ENCODE measurements at regions not wholly inside any gene's neighbourhood (a gene's known extent, or its start where the extent isn't known, plus 50 kb on each side); places are given as distances from the start of the nearest gene placed in this dataset.

DNA sequence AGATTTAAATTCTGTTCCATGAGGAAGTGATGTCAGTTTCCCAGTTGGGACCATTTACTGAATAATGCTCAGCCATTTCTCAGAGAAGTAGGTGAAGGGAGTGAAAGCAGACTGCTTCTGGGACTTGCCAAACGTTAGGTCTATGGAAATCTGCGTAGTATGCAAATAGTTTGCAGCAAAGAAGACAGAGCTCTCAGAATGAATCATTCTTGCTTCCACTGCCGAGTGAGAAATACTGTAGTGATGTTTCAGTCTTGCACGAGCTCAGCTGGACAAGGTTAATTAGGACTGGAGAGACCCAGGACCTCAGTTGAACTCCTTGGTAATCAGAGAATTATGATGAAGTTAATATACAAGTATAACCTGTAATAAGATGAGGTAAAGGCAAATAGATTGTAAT lies 317.7 kb upstream of the DAB1 start:
- Histone ChIP-seq H3K79me2 (no peaks in the 10 kb centered on the region), H3K27ac (no peak overlapping the region), H3K4me1 (no peaks in the 10 kb centered on the region), H2AFZ (no peak overlapping the region), H3K36me3 (ENCODE audit: control insufficient read depth, insufficient read depth, low read length) (no peaks in the 10 kb centered on the region), H3K4me3 (ENCODE audit: low read depth, low read length) (no peak overlapping the region), H3K4me2 (ENCODE audit: low read length) (no peak overlapping the region), H3K9me3 (ENCODE audit: control insufficient read depth, low read length) (no peaks in the 10 kb centered on the region), H3K9ac (no peak overlapping the region), H3K27me3 (ENCODE audit: control insufficient read depth, insufficient read depth, low read length) (no peaks in the 10 kb centered on the region)
- TF ChIP-seq, protein P1, sequence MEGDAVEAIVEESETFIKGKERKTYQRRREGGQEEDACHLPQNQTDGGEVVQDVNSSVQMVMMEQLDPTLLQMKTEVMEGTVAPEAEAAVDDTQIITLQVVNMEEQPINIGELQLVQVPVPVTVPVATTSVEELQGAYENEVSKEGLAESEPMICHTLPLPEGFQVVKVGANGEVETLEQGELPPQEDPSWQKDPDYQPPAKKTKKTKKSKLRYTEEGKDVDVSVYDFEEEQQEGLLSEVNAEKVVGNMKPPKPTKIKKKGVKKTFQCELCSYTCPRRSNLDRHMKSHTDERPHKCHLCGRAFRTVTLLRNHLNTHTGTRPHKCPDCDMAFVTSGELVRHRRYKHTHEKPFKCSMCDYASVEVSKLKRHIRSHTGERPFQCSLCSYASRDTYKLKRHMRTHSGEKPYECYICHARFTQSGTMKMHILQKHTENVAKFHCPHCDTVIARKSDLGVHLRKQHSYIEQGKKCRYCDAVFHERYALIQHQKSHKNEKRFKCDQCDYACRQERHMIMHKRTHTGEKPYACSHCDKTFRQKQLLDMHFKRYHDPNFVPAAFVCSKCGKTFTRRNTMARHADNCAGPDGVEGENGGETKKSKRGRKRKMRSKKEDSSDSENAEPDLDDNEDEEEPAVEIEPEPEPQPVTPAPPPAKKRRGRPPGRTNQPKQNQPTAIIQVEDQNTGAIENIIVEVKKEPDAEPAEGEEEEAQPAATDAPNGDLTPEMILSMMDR (IDR thresholded peaks at IDR 0.05) = no peak

DNA sequence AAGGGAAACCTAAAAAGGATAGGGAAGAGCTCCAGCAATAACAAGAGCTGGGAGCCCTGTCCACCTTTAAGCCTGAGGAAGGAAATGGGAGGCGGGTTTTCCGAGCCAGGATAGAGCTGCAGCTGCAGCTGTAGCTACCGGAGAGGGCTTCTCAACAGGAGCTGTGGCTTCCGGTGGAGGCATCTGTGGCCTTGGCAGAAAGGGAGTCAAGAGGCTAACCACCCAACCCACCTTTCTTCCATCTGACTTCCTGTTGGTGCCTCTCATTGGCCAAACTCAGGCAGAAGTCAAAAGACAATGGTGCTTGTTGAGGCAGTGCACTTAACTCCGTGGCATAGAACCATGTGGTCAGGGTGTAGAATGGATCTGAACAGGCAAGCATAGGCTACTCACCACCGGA lies 313.1 kb upstream of the DAB1 start:
- Histone ChIP-seq H3K36me3 (ENCODE audit: control insufficient read depth, insufficient read depth, low read length) (no peaks in the 10 kb centered on the region), H3K9me3 (ENCODE audit: control insufficient read depth, low read length) (no peaks in the 10 kb centered on the region), H3K4me1 (no peaks in the 10 kb centered on the region), H3K4me2 (ENCODE audit: low read length) (no peak overlapping the region), H3K27ac (no peak overlapping the region), H2AFZ (no peak overlapping the region), H3K27me3 (ENCODE audit: control insufficient read depth, insufficient read depth, low read length) (no peaks in the 10 kb centered on the region), H3K9ac (no peak overlapping the region), H3K4me3 (ENCODE audit: low read depth, low read length) (no peak overlapping the region), H3K79me2 (no peaks in the 10 kb centered on the region)
- TF ChIP-seq, protein P1 (IDR thresholded peaks at IDR 0.05) = no peak

DNA sequence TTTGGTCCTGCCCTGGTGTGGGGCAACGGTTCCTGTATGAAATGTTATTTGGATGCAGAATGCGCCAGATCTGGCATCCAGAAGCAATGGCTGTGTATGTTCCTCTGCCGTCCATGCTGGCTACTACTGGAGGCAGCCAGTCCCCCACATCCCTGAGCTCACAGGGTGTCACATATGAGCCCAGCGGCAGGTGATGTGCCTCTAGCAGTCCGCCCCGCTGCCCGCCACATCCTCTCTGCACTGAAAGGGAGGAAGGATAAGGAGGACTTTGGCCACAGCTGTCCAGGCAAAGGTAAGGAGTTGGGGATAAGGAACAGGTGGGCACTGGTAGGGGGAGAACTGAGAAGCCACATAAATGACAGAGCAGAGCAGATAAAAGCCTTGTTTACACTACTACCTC lies 305.3 kb upstream of the DAB1 start:
- Histone ChIP-seq H3K36me3 (ENCODE audit: control insufficient read depth, insufficient read depth, low read length) (no peaks in the 10 kb centered on the region), H3K27ac (no peak overlapping the region), H3K79me2 (no peaks in the 10 kb centered on the region), H3K4me3 (ENCODE audit: low read depth, low read length) (no peak overlapping the region), H3K27me3 (ENCODE audit: control insufficient read depth, insufficient read depth, low read length) (no peaks in the 10 kb centered on the region), H3K4me1 (no peaks in the 10 kb centered on the region), H3K4me2 (ENCODE audit: low read length) (no peak overlapping the region), H3K9me3 (ENCODE audit: control insufficient read depth, low read length) (no peaks in the 10 kb centered on the region), H2AFZ (no peak overlapping the region), H3K9ac (no peak overlapping the region)
- TF ChIP-seq, protein P1 (IDR thresholded peaks at IDR 0.05) = no peak

DNA sequence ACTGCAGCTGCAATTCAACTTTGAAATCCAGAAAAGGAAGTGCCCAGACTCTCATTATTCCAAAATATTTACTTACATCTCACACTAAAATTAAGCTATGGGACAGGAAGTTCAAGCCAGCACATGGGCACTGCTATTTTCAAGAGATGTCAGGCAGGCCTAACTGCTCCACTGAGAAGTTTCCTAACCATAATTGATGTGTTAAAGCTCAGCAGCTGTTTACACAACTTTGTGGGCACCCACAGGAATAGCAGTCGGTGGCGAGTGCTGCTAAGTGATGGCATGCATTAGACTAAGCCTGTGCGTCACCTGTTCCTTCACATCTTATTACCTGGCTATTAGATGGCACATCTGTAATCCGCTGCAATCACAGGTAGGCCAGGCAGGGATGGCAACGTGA lies 303.3 kb upstream of the DAB1 start:
- H3K4me1 ChIP-seq = no peaks in the 10 kb centered on the region
- H3K27ac ChIP-seq = no peak overlapping the region
- H3K79me2 ChIP-seq = no peaks in the 10 kb centered on the region
- H3K36me3 ChIP-seq (ENCODE audit: control insufficient read depth, insufficient read depth, low read length) = no peaks in the 10 kb centered on the region
- no peaks in the 10 kb centered on the region for H3K9me3 ChIP-seq (ENCODE audit: control insufficient read depth, low read length)
- no peaks in the 10 kb centered on the region for H3K27me3 ChIP-seq (ENCODE audit: control insufficient read depth, insufficient read depth, low read length)
- no peak overlapping the region for H3K9ac ChIP-seq
- TF ChIP-seq, protein P1 (IDR thresholded peaks at IDR 0.05) = no peak
- H3K4me2 ChIP-seq (ENCODE audit: low read length) = no peak overlapping the region
- H2AFZ ChIP-seq = no peak overlapping the region
- H3K4me3 ChIP-seq (ENCODE audit: low read depth, low read length) = no peak overlapping the region

DNA sequence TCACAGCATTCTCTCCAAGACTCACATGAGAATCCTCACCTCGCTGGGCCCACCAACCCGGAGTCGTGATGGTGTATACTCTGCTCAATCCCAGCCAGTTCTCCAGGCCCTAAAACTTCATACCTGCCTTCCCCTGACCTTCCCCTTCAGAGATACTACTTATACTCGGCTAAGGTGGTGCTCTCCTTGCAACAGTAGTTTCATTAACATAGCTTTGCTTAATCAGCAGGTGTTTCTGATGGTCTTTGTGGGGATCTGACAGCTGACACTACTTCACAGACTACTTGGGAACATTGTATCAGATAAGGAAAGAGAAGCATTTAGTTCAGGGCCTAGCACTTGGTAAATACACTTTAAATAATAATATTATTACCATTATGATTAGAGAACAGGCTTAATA lies 301.5 kb upstream of the DAB1 start:
- Histone ChIP-seq H3K4me3 (ENCODE audit: low read depth, low read length) (no peak overlapping the region), H3K79me2 (no peaks in the 10 kb centered on the region), H3K4me2 (ENCODE audit: low read length) (no peak overlapping the region), H3K27me3 (ENCODE audit: control insufficient read depth, insufficient read depth, low read length) (no peaks in the 10 kb centered on the region), H3K36me3 (ENCODE audit: control insufficient read depth, insufficient read depth, low read length) (no peaks in the 10 kb centered on the region), H2AFZ (no peak overlapping the region), H3K9me3 (ENCODE audit: control insufficient read depth, low read length) (no peaks in the 10 kb centered on the region), H3K4me1 (no peaks in the 10 kb centered on the region), H3K27ac (no peak overlapping the region), H3K9ac (no peak overlapping the region)
- TF ChIP-seq, protein P1 (IDR thresholded peaks at IDR 0.05) = no peak

Data from parathyroid adenoma (tissue), 2 donors.